ENCODE measurements at regions not wholly inside any gene's neighbourhood (a gene's known extent, or its start where the extent isn't known, plus 50 kb on each side); places are given as distances from the start of the nearest gene placed in this dataset.

GRCh38 chr6:134469702-134470456, 152.0 kb upstream of the SGK1 start (continued):
- no peak for TF ChIP-seq THRA (IDR thresholded peaks at IDR 0.05)
- TF ChIP-seq LCOR (CRISPR knock-in tag; IDR thresholded peaks at IDR 0.05), result no peak
- no peak for TF ChIP-seq ELK3 (CRISPR knock-in tag; IDR thresholded peaks at IDR 0.05)
- TF ChIP-seq TRIM25 (IDR thresholded peaks at IDR 0.05; ENCODE audit: borderline replicate concordance), result no peak
- TF ChIP-seq HNRNPH1 (optimal IDR thresholded peaks at IDR 0.05; ENCODE audit: low read depth, low read length), result no peak
- peak; percentile 53 for TF ChIP-seq TCF3 (CRISPR knock-in tag; IDR thresholded peaks at IDR 0.05)
- no peak for TF ChIP-seq HOXB6 (CRISPR knock-in tag; IDR thresholded peaks at IDR 0.05; ENCODE audit: borderline replicate concordance)
- no peak for TF ChIP-seq CBX8 (IDR thresholded peaks at IDR 0.05; ENCODE audit: borderline replicate concordance, extremely low read depth, low read depth, low read length, poor library complexity, severe bottlenecking)
- 0 out of 4 replicates have a peak, but pooled peaks of 1 of the 2 experiments have one; percentile 29 for TF ChIP-seq RCOR1 (IDR thresholded peaks at IDR 0.05; ENCODE audit: borderline replicate concordance in 1 of 2, low read depth in 2 of 2, low read length in 2 of 2)
- TF ChIP-seq EHMT2 (IDR thresholded peaks at IDR 0.05), result no peak
- TF ChIP-seq GTF2E2 (tag; IDR thresholded peaks at IDR 0.05), result no peak
- TF ChIP-seq NR4A1 (CRISPR knock-in tag; IDR thresholded peaks at IDR 0.05), result no peak
- TF ChIP-seq NR4A1 (tag; IDR thresholded peaks at IDR 0.05), result no peak
- peak; percentile 8; the same call in 1 of the 2 replicates for TF ChIP-seq C11orf30 (IDR thresholded peaks at IDR 0.05; ENCODE audit: low read depth)
- TF ChIP-seq BRCA1 (IDR thresholded peaks at IDR 0.05), result no peak
- TF ChIP-seq BRCA1 (CRISPR knock-in tag; IDR thresholded peaks at IDR 0.05), result no peak
- TF ChIP-seq MYBL2 (IDR thresholded peaks at IDR 0.05; ENCODE audit: low read depth), result no peak
- TF ChIP-seq MYBL2 (CRISPR knock-in tag; IDR thresholded peaks at IDR 0.05; ENCODE audit: borderline replicate concordance), result no peak
- no peak for TF ChIP-seq FOXM1 (IDR thresholded peaks at IDR 0.05; ENCODE audit: low read depth)
- TF ChIP-seq FOXM1 (CRISPR knock-in tag; IDR thresholded peaks at IDR 0.05; ENCODE audit: low read depth), result no peak
- peak; percentile 63 for TF ChIP-seq MEIS2 (IDR thresholded peaks at IDR 0.05; ENCODE audit: partially characterized antibody)
- no peak for TF ChIP-seq ZNF511 (CRISPR knock-in tag; IDR thresholded peaks at IDR 0.05)
- TF ChIP-seq ETV1 (tag; conservative IDR thresholded peaks at IDR 0.05; ENCODE audit: low read depth), result no peak
- peak; percentile 37; the same call in 1 of the 2 replicates for TF ChIP-seq ZNF316 (IDR thresholded peaks at IDR 0.05)
- TF ChIP-seq TAL1 (IDR thresholded peaks at IDR 0.05), result peak; percentile 58
- TF ChIP-seq ZNF507 (tag; conservative IDR thresholded peaks at IDR 0.05), result no peak
